ENCODE measurements at regions not wholly inside any gene's neighbourhood (a gene's known extent, or its start where the extent isn't known, plus 50 kb on each side); places are given as distances from the start of the nearest gene placed in this dataset.

GRCh38 chr13:56980856-56981255 is 159.9 kb upstream of the PRR20A start:
- no peak for TF ChIP-seq CTCF (IDR thresholded peaks at IDR 0.05; ENCODE audit: low read depth, low read length, missing control alignments)
- DNase-seq (ENCODE audit: low read depth), result no peak
- H3K4me3 ChIP-seq (ENCODE audit: low read depth, low read length), result no peak overlapping the region

GRCh38 chr13:56986121-56986520 is 154.6 kb upstream of the PRR20A start:
- no peak for DNase-seq (ENCODE audit: low read depth)
- no peak overlapping the region for H3K4me3 ChIP-seq (ENCODE audit: low read depth, low read length)
- TF ChIP-seq CTCF (IDR thresholded peaks at IDR 0.05; ENCODE audit: low read depth, low read length, missing control alignments), result no peak

DNA sequence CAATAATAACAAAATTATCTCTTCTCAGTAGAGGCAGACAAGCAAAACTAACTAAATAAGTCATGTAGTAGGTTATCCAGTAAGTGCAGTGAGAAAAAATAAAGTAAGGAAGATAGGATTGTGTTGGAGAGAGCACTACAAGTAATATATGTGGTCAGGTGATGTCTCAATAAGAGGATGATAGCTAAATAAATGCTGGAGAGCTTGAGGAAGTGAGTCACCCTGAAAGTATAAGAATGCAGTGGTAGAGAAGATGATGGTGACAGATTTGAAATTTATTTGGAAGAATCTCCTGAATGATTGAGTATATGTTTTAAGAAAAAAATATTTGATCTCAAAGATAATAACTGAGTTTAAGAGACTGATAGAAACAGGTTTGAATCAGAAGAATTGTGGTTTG is 152.2 kb upstream of the PRR20A start:
- DNase-seq (ENCODE audit: low read depth), result no peak
- no peak for TF ChIP-seq CTCF (IDR thresholded peaks at IDR 0.05; ENCODE audit: low read depth, low read length, missing control alignments)
- no peak overlapping the region for H3K4me3 ChIP-seq (ENCODE audit: low read depth, low read length)

- H3K4me3 ChIP-seq (ENCODE audit: low read depth, low read length), result no peak overlapping the region
- no peak for TF ChIP-seq CTCF (IDR thresholded peaks at IDR 0.05; ENCODE audit: low read depth, low read length, missing control alignments)
- DNase-seq (ENCODE audit: low read depth), result no peak
Measured at GRCh38 chr13:57003682-57004081, 137.0 kb upstream of the PRR20A start.

- H3K4me3 ChIP-seq (ENCODE audit: low read depth, low read length), result no peak overlapping the region
- no peak for DNase-seq (ENCODE audit: low read depth)
- TF ChIP-seq CTCF (IDR thresholded peaks at IDR 0.05; ENCODE audit: low read depth, low read length, missing control alignments), result no peak
Measured at GRCh38 chr13:57017357-57017756, 123.4 kb upstream of the PRR20A start.

GRCh38 chr13:57018915-57019314 is 121.8 kb upstream of the PRR20A start:
- no peak for DNase-seq (ENCODE audit: low read depth)
- no peak overlapping the region for H3K4me3 ChIP-seq (ENCODE audit: low read depth, low read length)
- no peak for TF ChIP-seq CTCF (IDR thresholded peaks at IDR 0.05; ENCODE audit: low read depth, low read length, missing control alignments)

DNA sequence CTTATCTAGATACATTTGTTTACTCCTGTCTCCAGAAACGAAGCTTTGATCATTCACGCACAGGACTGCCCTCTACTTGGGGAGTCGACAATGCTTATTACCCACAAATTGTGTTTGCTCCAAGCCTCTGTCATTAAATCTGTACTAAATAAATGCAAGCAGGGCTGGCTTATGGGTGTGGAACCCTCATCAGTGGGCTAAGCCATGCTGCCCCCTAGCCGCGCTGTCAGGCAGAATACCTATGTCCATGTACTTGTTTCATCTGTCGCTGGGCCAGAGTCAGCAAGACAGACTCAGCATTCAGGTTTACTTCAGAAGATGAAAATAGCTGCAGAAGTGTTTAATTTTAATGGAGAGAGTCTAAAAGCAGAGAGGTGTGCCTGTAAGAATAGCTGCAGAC is 110.0 kb upstream of the PRR20A start:
- no peak for TF ChIP-seq CTCF (IDR thresholded peaks at IDR 0.05; ENCODE audit: low read depth, low read length, missing control alignments)
- no peak for DNase-seq (ENCODE audit: low read depth)
- no peak overlapping the region for H3K4me3 ChIP-seq (ENCODE audit: low read depth, low read length)
